C4-2B (cell line): ENCODE measurements at regions not wholly inside any gene's neighbourhood (a gene's known extent, or its start where the extent isn't known, plus 50 kb on each side); places are given as distances from the start of the nearest gene placed in this dataset.
"Not testable (repeated sequence)": the region's sequence is repeated elsewhere in the genome, so short reads cannot be mapped to it uniquely, and the experiment has no call there.

ENCODE experiments used
- ZFX ChIP-seq: fragments of 450-650 bp; IDR thresholded peaks from 2 replicates; pipeline ENCODE4 v1.6.1; 2017
- TF ChIP-seq, protein P1 (sequence below): fragments of 450-650 bp; conservative IDR thresholded peaks from 2 replicates; pipeline ENCODE4 v1.5.1; 2017; ENCODE audit warnings: mild to moderate bottlenecking

DNA sequence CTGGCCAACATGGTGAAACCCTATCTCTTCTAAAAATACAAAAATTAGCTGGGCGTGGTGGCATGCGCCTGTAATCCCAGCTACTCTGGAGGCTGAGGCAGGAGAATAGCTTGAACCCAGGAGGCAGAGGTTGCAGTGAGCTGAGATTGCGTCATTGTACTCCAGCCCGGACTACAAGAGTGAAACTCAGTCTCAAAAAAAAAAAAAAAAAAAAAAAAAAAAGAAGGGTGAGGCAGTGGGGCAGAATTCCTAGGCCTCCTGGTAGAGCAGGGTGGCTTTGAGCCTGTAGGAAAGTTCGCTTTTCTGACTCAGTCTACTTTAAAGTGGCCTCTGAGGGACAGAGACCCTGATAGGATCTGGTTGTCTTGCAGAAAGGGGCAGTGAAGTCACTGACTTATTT lies 60.8 kb upstream of the GTF3A start:
- TF ChIP-seq, protein P1, sequence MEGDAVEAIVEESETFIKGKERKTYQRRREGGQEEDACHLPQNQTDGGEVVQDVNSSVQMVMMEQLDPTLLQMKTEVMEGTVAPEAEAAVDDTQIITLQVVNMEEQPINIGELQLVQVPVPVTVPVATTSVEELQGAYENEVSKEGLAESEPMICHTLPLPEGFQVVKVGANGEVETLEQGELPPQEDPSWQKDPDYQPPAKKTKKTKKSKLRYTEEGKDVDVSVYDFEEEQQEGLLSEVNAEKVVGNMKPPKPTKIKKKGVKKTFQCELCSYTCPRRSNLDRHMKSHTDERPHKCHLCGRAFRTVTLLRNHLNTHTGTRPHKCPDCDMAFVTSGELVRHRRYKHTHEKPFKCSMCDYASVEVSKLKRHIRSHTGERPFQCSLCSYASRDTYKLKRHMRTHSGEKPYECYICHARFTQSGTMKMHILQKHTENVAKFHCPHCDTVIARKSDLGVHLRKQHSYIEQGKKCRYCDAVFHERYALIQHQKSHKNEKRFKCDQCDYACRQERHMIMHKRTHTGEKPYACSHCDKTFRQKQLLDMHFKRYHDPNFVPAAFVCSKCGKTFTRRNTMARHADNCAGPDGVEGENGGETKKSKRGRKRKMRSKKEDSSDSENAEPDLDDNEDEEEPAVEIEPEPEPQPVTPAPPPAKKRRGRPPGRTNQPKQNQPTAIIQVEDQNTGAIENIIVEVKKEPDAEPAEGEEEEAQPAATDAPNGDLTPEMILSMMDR = not testable (repeated sequence)
- not testable (repeated sequence) for TF ChIP-seq ZFX
